ENCODE measurements at regions not wholly inside any gene's neighbourhood (a gene's known extent, or its start where the extent isn't known, plus 50 kb on each side); places are given as distances from the start of the nearest gene placed in this dataset.

GRCh38 chr15:96089405-96090058 lies 241.0 kb upstream of the NR2F2 start:
- DNase-seq (ENCODE audit: low spot score), result no peak

DNA sequence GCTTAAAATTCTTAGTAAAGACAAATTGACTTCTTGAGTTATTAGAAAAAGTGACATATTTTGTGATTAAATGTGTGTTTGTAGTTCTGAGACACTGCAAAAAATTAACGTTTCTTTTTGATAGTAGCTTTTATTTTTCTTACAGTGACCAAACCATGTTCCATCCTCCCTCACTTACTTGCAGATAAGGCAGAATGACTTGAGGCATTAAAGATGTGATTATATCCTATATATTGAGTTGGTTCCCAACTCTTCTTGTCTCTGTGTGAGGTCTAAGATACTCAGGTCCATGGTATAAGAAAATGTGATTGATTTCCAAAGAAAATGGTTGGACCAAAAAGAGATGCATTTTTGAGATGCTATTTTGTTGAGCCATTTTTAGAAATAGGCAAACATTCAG lies 238.3 kb upstream of the NR2F2 start:
- DNase-seq (ENCODE audit: low spot score), result no peak

DNA sequence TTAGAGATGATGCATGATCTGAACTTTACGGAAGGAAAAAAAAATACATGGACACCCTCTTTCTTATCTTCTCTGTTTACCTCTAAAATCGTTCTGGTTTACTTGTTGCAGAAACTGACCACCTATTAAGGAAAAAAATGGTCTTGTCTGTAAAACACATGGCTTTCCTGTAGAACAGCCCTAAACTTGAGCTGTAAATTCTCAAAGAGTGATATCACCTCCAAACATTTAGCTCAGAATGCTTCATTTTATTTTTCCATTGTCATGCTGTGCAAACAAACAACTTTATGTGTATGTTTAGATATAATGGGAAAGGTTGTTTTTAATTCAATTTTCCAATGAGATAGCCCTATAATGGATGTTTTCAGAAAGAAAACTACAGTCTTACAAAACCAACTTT lies 237.4 kb upstream of the NR2F2 start:
- DNase-seq (ENCODE audit: low spot score), result no peak

DNA sequence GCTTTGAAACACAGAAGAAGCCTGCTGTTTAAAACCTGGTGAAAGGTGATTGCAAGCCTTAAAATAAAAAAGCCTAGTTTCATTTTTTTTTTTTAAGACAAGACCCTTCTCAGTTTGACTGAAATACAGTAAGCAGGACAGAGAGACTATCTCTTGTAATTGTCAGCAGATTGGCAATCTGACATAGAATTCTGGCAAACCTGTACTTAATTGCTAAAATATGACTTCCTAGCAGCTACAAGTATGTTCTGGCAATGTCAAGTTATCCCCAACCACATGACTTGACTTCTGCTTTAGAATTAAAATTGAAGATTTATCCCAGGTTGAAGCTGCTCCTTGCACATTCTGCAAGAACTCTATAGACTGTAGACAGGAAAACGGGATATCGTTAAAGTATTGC lies 232.8 kb upstream of the NR2F2 start:
- no peak for DNase-seq (ENCODE audit: low spot score)

GRCh38 chr15:96102631-96103030 lies 227.9 kb upstream of the NR2F2 start:
- peak; percentile 45 for DNase-seq (ENCODE audit: low spot score)

- DNase-seq (ENCODE audit: low spot score), result no peak
Observed at GRCh38 chr15:96106181-96106580, 224.3 kb upstream of the NR2F2 start.

- DNase-seq (ENCODE audit: low spot score), result no peak
Observed at GRCh38 chr15:96106628-96107027, 223.9 kb upstream of the NR2F2 start.

- no peak for DNase-seq (ENCODE audit: low spot score)
Observed at GRCh38 chr15:96107916-96108315, 222.6 kb upstream of the NR2F2 start.

- no peak for DNase-seq (ENCODE audit: low spot score)
Observed at GRCh38 chr15:96108405-96108804, 222.1 kb upstream of the NR2F2 start.

DNA sequence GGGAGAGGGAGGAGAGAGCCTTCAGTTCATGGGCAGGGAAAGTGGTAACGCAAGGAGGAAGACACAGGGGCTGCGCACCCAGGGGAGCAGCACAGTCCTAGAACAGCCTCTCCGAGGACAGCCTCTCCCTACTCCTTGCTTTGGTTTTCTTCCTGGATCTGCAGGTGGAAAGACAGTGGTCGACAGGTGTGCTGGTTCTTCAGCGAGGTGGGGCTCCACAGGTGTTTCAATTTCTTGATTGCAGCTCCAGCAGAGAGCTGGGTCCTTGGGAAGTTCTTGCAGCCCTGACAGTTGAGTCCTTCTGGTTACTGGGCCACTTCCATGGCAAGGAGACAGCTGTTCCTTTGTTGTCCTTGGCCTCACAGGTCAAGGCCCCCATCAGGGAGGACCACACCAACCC lies 220.7 kb upstream of the NR2F2 start:
- no peak for DNase-seq (ENCODE audit: low spot score)

DNA sequence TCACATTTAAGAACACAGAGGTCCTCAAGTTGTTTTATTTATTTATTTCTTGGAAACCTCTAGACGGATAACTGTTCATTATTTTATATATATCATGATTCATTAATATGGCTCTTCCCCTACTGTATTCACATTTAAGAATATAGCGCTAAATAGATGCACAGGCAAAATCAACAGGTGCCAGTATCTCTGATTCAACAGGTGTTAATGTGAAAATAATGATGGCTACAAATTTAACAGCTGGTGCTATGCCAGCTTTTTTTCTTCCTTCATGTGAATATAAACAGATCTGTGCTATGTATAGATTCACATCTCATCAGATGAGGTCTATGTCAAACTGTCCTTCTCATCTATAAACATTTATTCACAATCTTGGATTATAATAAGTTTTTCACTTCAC lies 218.5 kb upstream of the NR2F2 start:
- DNase-seq (ENCODE audit: low spot score), result no peak

DNA sequence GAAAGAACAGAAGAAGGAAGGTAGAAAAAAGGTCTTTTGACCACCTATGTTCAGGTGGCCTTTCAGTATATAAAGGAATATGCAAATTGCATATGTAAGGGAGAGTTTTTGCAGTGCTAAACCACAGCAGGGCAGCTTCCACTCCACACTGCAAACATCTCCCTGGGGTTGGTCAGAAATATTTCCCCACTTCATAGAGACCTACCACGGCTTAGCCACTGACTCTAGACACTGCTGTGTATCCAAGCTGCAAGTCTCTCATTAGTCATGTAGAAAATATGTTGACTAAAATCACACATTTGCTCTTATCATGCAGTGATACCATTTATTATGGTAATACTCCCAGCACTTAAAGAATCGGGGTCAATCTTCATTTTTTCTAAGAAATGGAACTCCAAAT lies 214.9 kb upstream of the NR2F2 start:
- peak; percentile 84 for DNase-seq (ENCODE audit: low spot score)

DNA sequence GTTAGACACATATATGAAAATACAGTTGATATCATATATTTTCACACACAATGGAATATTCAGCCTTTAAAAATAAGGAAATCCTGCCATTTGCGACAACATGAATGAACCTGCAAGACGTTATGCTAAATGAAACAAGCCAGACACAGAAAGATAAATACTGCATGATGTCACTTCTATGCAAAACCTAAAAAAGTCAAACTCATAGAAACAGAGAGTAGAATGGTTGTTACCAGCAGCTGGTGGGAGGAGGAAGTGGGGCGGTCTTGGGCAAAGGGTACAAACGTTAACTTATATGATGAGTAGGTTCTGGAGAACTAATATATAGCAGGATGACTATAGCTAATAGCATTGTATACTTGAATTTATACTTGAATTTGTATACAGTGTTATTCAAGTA lies 213.2 kb upstream of the NR2F2 start:
- DNase-seq (ENCODE audit: low spot score), result no peak

DNA sequence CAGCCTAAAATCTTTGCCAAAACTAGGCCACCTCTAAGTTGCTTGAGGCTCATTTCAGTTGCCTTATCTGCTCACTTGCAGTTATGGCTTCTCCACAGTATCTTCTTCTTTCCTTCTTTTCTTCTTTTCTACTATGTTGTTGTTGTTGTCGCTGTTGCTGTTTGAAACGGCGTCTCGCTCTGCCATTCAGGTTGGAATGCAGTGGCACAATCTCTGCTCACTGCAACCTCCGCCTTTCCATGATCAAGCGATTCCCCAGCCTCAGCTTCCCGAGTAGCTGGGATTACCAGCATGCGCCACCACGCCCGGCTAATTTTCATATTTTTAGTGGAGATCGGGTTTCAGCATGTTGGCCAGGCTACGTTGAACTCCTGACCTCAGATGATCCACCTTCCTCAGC lies 210.8 kb upstream of the NR2F2 start:
- DNase-seq (ENCODE audit: low spot score), result no peak

DNA sequence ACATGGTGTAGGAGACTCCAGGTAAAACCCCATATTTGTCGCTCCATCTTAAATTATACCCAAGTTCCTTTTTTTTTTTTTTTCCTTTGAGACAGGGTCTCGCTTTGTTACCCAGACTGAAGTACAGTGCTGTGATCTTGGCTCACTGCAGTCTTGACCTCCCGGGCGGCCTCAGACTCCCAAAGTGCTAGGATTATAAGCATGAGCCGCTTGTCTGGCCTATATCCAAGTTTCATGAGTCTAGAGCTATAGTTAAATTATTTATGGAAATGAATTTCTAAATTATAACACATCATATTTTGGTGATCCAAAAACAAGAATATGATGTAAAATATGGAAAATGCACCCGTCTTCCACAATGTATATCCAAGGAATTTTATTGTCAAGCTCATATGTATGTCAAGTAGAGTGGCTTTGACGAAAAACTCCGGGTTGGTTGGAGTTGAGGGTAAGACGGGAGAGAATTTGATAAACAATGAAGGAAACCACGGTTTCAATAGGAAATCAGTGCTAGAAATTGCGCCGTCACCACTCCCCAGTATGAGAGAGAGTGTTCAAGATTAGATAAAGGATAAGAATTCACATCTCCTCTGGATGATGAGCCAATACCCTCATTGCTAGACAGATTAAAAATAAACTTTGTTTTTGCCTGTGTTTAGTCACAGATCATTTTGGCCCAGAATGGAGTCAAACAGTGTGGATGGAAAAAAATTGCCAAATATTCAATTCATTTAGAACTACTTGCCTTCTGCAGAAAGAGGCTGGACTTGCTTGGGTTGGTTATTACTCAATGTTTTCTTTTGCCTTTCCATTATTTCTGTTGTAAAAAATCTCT lies 209.2 kb upstream of the NR2F2 start:
- no peak for DNase-seq (ENCODE audit: low spot score)

GRCh38 chr15:96122077-96123027 lies 208.1 kb upstream of the NR2F2 start:
- DNase-seq (ENCODE audit: low spot score), result peak; percentile 70

GRCh38 chr15:96123028-96123400 lies 207.5 kb upstream of the NR2F2 start:
- no peak for DNase-seq (ENCODE audit: low spot score)

DNA sequence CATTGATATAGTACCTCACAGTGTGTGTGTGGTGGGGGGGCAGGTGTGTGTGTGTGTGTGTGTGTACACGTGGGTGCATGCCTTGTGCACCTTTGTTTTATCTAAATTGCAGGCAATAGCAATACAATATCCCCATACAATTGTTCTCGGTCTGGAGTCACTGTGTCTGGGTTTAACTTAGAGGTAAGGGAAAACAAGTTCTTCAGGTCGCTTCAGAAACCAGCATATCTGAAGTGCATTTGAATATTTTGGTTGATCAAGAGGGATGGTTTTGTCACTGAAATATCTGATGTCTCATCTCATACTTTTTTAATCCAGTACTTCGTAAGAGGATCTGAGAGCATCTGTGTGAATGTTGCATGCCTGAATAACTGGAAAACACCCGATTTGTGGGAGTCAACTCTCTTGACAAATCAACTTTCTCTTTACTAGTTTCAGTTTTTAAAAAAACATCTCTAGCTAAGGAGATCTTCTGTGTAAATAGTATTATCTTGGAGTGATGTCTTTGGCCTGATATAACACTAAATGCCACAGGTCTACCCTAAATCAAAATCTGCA lies 206.8 kb upstream of the NR2F2 start:
- no peak for DNase-seq (ENCODE audit: low spot score)

DNA sequence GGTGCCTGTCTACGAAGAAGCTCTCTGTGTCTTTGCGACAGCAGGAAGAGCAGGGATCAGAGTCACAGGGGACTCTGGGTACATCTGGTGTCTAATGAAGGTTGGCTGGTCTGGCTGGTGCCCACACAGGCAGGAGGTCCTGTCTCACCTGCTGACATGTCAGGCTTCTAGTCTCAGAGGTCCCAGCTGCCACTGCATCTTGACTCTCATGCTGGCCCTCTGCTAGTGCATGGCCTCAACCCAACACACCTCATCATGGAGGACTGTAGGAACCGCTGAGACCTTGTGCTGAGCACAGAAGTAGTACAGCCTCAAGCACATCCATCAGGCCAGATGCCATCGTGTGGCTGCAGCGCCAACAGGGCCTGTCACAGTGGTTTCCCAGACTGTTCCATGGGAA lies 206.1 kb upstream of the NR2F2 start:
- no peak for DNase-seq (ENCODE audit: low spot score)

DNA sequence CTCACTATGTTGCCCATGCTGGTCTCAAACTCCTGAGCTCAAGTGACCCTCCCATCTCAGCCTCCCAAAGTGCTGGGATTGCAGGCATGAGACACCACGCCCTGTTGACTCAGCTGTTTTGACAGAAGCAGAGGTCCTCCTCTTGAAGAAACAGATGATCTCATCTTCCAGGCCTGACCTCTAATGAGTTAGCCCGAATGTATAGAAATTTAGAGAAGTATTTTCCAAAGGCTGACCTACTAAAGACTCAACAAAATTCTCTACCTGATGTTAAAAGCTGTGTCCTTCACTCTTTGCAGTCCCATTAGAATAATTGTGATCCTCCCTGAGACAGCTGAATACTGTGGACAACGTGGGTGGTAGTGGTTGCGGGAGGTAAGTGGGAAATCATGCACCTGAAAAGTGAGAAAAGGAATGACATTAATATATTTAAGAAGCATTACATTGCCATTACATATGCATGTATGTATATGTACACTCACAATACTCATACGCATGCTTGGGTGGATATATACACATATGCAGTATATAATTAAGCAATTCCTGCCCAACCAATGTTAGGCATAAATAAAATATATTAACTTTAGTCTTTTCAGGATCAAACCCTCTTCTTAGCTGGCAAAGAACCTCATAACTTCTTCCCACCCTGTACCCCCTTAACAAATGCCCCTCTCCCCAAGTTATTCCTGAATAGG lies 204.6 kb upstream of the NR2F2 start:
- no peak for DNase-seq (ENCODE audit: low spot score)

GRCh38 chr15:96126859-96127258 lies 203.6 kb upstream of the NR2F2 start:
- DNase-seq (ENCODE audit: low spot score), result no peak

DNA sequence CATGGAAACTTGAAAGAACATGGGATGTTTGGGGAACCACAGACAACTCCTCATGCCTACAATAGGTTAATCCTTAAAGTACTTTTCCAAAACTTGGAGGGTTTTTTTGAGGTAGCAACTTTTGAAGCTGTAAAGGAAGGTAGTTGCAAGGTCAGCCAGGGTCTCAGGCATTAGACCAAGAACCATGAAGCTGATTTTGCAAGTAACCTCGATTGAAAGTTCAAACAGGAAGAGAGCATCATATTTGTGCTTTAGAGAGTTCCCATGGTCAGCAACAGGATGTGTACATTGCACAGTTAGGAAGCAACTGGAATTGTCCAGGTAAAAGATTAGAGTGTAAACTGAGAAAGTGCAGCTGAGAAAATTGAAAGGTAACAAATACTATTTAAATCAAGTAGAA lies 199.8 kb upstream of the NR2F2 start:
- DNase-seq (ENCODE audit: low spot score), result no peak
